Panc1 (cell line): ENCODE measurements at regions not wholly inside any gene's neighbourhood (a gene's known extent, or its start where the extent isn't known, plus 50 kb on each side); places are given as distances from the start of the nearest gene placed in this dataset.

ENCODE experiments used
- ATAC-seq: fragments of 200-7000 bp; cut with Tn5 transposase; 2 replicates; pipeline ENCODE4 v1.9.1; 2020; ENCODE audit warnings: mild to moderate bottlenecking, moderate library complexity
- BruUV-seq: library from RNA; stranded (reverse); fragments of 400-500 nt; replicated peaks from 2 replicates; lab custom pipeline; 2021; lab: Mats Ljungman, UMichigan
- CTCF ChIA-PET: fragments of 300-600 bp; sonication (Branson Sonifier 250); formaldehyde crosslinking; loops from one replicate; lab custom pipeline; 2022; ENCODE audit warnings: antibody characterized with exemption; lab: Charles Lee
- POLR2A ChIA-PET: fragments of 300-600 bp; sonication (Branson Sonifier 250); formaldehyde crosslinking; loops from one replicate; lab custom pipeline; 2022; ENCODE audit warnings: antibody characterized with exemption; lab: Charles Lee
- DNase-seq: peaks from one replicate; pipeline ENCODE4 v3.0.0-alpha.2; 2010; ENCODE audit warnings: low read depth, low spot score
- H3K27ac ChIP-seq: 2 replicates; pipeline ENCODE4 v1.5.1; 2011; ENCODE audit warnings: mild to moderate bottlenecking, low read length, inconsistent platforms
- H3K27me3 ChIP-seq: fragments of 200-500 bp; sonication (Bioruptor generic); 2 replicates; pipeline ENCODE4 v1.6.0; 2014; ENCODE audit warnings: low read length, inconsistent platforms; ENCODE audit not compliant: control insufficient read depth, insufficient read depth
- H3K36me3 ChIP-seq: fragments of 200-500 bp; sonication (Bioruptor generic); 2 replicates; pipeline ENCODE4 v1.5.1; 2014; ENCODE audit warnings: inconsistent platforms, mild to moderate bottlenecking, low read length, moderate library complexity; ENCODE audit not compliant: control insufficient read depth, insufficient read depth
- H3K4me1 ChIP-seq: 2 replicates; pipeline ENCODE4 v1.5.1; 2011; ENCODE audit warnings: inconsistent platforms, mild to moderate bottlenecking, low read length, moderate library complexity; ENCODE audit not compliant: control insufficient read depth, insufficient read depth
- H3K4me3 ChIP-seq, 2 experiments: 2 replicates each; pipeline ENCODE4 v1.5.1; 2011 to 2012; ENCODE audit warnings: low read depth in 2 of 2, low read length in 2 of 2, mild to moderate bottlenecking in 2 of 2, inconsistent platforms in 1 of 2, moderate library complexity in 1 of 2
- H3K9me3 ChIP-seq: fragments of 200-500 bp; sonication (Bioruptor generic); 2 replicates; pipeline ENCODE4 v1.5.1; 2014; ENCODE audit warnings: low read depth, mild to moderate bottlenecking, inconsistent platforms, low read length, moderate library complexity; ENCODE audit not compliant: control insufficient read depth, insufficient read depth
- POLR2AphosphoS5 ChIP-seq: IDR thresholded peaks from 2 replicates; pipeline ENCODE4 v1.6.1; 2012; ENCODE audit warnings: mild to moderate bottlenecking, low read depth, low read length, moderate library complexity
- SIN3A ChIP-seq: IDR thresholded peaks from 2 replicates; pipeline ENCODE4 v1.6.1; 2012; ENCODE audit warnings: low read depth, mild to moderate bottlenecking, low read length, moderate library complexity, borderline replicate concordance; ENCODE audit not compliant: insufficient read depth
- TCF7L2 ChIP-seq: IDR thresholded peaks from 2 replicates; pipeline ENCODE4 v1.6.1; 2011; ENCODE audit warnings: mild to moderate bottlenecking, low read depth, low read length, inconsistent platforms
- in situ Hi-C: cut with HindIII; loops from 2 replicates; pipeline ENCODE4 v1.10.0; 2016; ENCODE audit warnings: low sequenced_read_pairs, low pct_unique_long_range_greater_than_20kb
- intact Hi-C: fragments of 100-400 bp; cut with micrococcal nuclease; formaldehyde crosslinking; loops from one replicate; pipeline ENCODE4 v1.10.0; 2022; ENCODE audit not compliant: unreplicated experiment
- TF ChIP-seq, protein P1 (sequence below), 2 experiments: IDR thresholded peaks; 2 replicates each; pipeline ENCODE4 v1.6.1; 2011 to 2012; ENCODE audit warnings: low read depth in 2 of 2, control low read depth in 1 of 2, low read length in 1 of 2, mild to moderate bottlenecking in 1 of 2, moderate library complexity in 1 of 2; ENCODE audit not compliant: insufficient read depth in 1 of 2
- TF ChIP-seq, protein P2 (sequence below): fragments of 450-650 bp; IDR thresholded peaks from 2 replicates; pipeline ENCODE4 v1.5.1; 2017; ENCODE audit warnings: mild to moderate bottlenecking

DNA sequence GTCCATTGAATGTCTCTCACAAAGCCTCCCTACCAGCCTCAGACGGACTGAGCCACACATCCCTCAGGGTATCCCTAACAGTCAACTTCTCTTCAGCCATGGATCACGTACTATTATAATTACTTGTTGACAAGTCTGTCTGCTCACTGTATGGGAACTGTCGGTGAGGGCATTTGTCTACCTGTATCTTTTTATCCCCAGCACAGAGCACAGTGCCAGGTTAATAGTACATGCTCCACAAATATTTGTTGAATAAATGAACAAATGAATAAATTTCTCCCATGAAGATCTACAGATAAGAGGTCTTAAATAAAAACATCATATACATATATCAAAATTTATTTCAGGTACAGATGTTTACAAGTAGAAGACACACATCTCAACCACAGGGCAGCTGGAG is 414.0 kb downstream of the SOX9 start:
- H3K36me3 ChIP-seq: no peaks in the 10 kb centered on the region
- no peaks in the 10 kb centered on the region for H3K9me3 ChIP-seq
- TF ChIP-seq, protein P1, sequence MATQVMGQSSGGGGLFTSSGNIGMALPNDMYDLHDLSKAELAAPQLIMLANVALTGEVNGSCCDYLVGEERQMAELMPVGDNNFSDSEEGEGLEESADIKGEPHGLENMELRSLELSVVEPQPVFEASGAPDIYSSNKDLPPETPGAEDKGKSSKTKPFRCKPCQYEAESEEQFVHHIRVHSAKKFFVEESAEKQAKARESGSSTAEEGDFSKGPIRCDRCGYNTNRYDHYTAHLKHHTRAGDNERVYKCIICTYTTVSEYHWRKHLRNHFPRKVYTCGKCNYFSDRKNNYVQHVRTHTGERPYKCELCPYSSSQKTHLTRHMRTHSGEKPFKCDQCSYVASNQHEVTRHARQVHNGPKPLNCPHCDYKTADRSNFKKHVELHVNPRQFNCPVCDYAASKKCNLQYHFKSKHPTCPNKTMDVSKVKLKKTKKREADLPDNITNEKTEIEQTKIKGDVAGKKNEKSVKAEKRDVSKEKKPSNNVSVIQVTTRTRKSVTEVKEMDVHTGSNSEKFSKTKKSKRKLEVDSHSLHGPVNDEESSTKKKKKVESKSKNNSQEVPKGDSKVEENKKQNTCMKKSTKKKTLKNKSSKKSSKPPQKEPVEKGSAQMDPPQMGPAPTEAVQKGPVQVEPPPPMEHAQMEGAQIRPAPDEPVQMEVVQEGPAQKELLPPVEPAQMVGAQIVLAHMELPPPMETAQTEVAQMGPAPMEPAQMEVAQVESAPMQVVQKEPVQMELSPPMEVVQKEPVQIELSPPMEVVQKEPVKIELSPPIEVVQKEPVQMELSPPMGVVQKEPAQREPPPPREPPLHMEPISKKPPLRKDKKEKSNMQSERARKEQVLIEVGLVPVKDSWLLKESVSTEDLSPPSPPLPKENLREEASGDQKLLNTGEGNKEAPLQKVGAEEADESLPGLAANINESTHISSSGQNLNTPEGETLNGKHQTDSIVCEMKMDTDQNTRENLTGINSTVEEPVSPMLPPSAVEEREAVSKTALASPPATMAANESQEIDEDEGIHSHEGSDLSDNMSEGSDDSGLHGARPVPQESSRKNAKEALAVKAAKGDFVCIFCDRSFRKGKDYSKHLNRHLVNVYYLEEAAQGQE (IDR thresholded peaks at IDR 0.05; ENCODE audit: insufficient read depth in 1 of 2, low read depth in 2 of 2, low read length in 1 of 2): no peak
- TF ChIP-seq TCF7L2: no peak
- no peak for TF ChIP-seq SIN3A
- TF ChIP-seq, protein P2, sequence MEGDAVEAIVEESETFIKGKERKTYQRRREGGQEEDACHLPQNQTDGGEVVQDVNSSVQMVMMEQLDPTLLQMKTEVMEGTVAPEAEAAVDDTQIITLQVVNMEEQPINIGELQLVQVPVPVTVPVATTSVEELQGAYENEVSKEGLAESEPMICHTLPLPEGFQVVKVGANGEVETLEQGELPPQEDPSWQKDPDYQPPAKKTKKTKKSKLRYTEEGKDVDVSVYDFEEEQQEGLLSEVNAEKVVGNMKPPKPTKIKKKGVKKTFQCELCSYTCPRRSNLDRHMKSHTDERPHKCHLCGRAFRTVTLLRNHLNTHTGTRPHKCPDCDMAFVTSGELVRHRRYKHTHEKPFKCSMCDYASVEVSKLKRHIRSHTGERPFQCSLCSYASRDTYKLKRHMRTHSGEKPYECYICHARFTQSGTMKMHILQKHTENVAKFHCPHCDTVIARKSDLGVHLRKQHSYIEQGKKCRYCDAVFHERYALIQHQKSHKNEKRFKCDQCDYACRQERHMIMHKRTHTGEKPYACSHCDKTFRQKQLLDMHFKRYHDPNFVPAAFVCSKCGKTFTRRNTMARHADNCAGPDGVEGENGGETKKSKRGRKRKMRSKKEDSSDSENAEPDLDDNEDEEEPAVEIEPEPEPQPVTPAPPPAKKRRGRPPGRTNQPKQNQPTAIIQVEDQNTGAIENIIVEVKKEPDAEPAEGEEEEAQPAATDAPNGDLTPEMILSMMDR: no peak
- TF ChIP-seq POLR2AphosphoS5: no peak
- CTCF ChIA-PET: no interaction called here
- H3K4me1 ChIP-seq: peaks cover 81% of the 10 kb centered on the region
- POLR2A ChIA-PET: no interaction called here
- H3K27ac ChIP-seq: peak overlapping the region; percentile 81; the same call in 1 of the 2 replicates
- intact Hi-C loops (loop anchor here (10.0 kb wide), 1 partner anchor 1060 kb away; no protein-coding TSS in a partner anchor), in situ Hi-C loops (no loop called here)
- H3K27me3 ChIP-seq: no peaks in the 10 kb centered on the region
- DNase-seq: no peak
- no TSS peak for BruUV-seq
- H3K4me3 ChIP-seq: no peak overlapping the region
- ATAC-seq: no peak

DNA sequence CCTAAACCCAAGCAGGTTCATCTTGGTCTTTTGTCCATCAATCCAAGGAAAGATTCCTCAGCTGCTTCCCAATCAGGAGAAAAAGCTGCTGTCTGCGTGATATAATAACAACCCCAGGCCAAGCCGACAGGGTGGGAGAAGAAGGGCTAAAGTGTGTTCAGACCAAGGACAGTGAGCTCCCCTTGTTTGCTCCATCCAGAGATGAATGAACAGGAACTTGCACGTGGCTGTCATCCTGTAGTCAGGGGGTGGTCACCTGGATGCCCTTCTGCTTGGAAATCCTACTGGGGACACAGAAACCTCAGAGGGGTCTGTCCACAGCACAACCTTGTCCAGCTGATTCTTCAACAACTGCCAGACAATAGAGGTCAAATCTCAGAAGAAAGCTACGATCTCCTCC is 414.5 kb downstream of the SOX9 start:
- Histone ChIP-seq H3K27me3 (no peaks in the 10 kb centered on the region), H3K4me1 (peaks cover 78% of the 10 kb centered on the region), H3K27ac (peak overlapping the region; percentile 81), H3K4me3 (no peak overlapping the region), H3K9me3 (no peaks in the 10 kb centered on the region), H3K36me3 (no peaks in the 10 kb centered on the region)
- ATAC-seq (no peak), DNase-seq (no peak)
- BruUV-seq: no TSS peak
- intact Hi-C loops (loop anchor here (10.0 kb wide), 1 partner anchor 1061 kb away; no protein-coding TSS in a partner anchor), in situ Hi-C loops (no loop called here)
- POLR2A ChIA-PET: no interaction called here
- CTCF ChIA-PET: no interaction called here
- TF ChIP-seq, protein P1 (IDR thresholded peaks at IDR 0.05; ENCODE audit: insufficient read depth in 1 of 2, low read depth in 2 of 2, low read length in 1 of 2): no peak
- no peak for TF ChIP-seq TCF7L2
- no peak for TF ChIP-seq SIN3A
- no peak for TF ChIP-seq POLR2AphosphoS5
- TF ChIP-seq, protein P2: no peak
